GM23338 (cell line): ENCODE measurements at regions not wholly inside any gene's neighbourhood (a gene's known extent, or its start where the extent isn't known, plus 50 kb on each side); places are given as distances from the start of the nearest gene placed in this dataset.

Experiments used
- ATAC-seq: fragments of 200-7000 bp; cut with Tn5 transposase; 3 replicates; pipeline ENCODE4 v1.9.1; 2020
- DNase-seq: peaks from one replicate; pipeline ENCODE4 v3.0.0-alpha.2; 2015; ENCODE audit warnings: low spot score
- H2AFZ ChIP-seq: fragments of 200-600 bp; sonication (generic); 2 replicates; pipeline ENCODE4 v1.8.0; 2016; ENCODE audit warnings: antibody characterized with exemption, mild to moderate bottlenecking, moderate library complexity
- H3F3A ChIP-seq: fragments of 200-600 bp; sonication (generic); replicated peaks from 2 replicates; pipeline ENCODE4 v1.8.0; 2017; ENCODE audit warnings: antibody characterized with exemption, mixed run types, low read depth
- H3K27ac ChIP-seq: fragments of 200-600 bp; sonication (generic); 2 replicates; pipeline ENCODE4 v1.6.1; 2016; ENCODE audit warnings: low read depth
- H3K27me3 ChIP-seq: fragments of 200-600 bp; sonication (generic); 2 replicates; pipeline ENCODE4 v1.8.0; 2016; ENCODE audit warnings: mild to moderate bottlenecking, mixed run types, moderate library complexity; ENCODE audit not compliant: insufficient read depth
- H3K36me3 ChIP-seq: fragments of 200-600 bp; sonication (generic); 2 replicates; pipeline ENCODE4 v1.8.0; 2016; ENCODE audit warnings: mild to moderate bottlenecking; ENCODE audit not compliant: insufficient read depth
- H3K4me1 ChIP-seq: fragments of 200-600 bp; sonication (generic); 2 replicates; pipeline ENCODE4 v1.8.0; 2016; ENCODE audit warnings: mild to moderate bottlenecking, moderate library complexity; ENCODE audit not compliant: insufficient read depth
- H3K4me2 ChIP-seq: fragments of 200-600 bp; sonication (generic); 2 replicates; pipeline ENCODE4 v1.7.1; 2017; ENCODE audit warnings: mixed run types
- H3K4me3 ChIP-seq: fragments of 200-600 bp; sonication (generic); 2 replicates; pipeline ENCODE4 v1.6.1; 2016; ENCODE audit warnings: mixed run types
- H3K79me2 ChIP-seq: fragments of 200-600 bp; sonication (generic); replicated peaks from 2 replicates; pipeline ENCODE4 v1.8.0; 2017; ENCODE audit warnings: mild to moderate bottlenecking; ENCODE audit not compliant: insufficient read depth
- H3K9me2 ChIP-seq: fragments of 200-600 bp; sonication (generic); 2 replicates; pipeline ENCODE4 v1.8.0; 2017; ENCODE audit not compliant: insufficient read depth
- H4K20me1 ChIP-seq: fragments of 200-600 bp; sonication (generic); replicated peaks from 2 replicates; pipeline ENCODE4 v1.8.0; 2017; ENCODE audit warnings: mild to moderate bottlenecking; ENCODE audit not compliant: insufficient read depth
- H3K27ac Mint-ChIP-seq: 2 replicates; pipeline ENCODE4 v1.8.0; 2020; ENCODE audit warnings: inconsistent platforms, mild to moderate bottlenecking, moderate library complexity, mixed read lengths
- H3K27me3 Mint-ChIP-seq: 3 replicates; pipeline ENCODE4 v1.8.0; 2022; ENCODE audit warnings: low read depth, mild to moderate bottlenecking, moderate library complexity, mixed read lengths, inconsistent platforms; ENCODE audit not compliant: insufficient read depth, poor library complexity
- H3K36me3 Mint-ChIP-seq: 3 replicates; pipeline ENCODE4 v1.8.0; 2021; ENCODE audit warnings: low read depth, mild to moderate bottlenecking, inconsistent platforms, moderate library complexity, mixed read lengths
- H3K4me1 Mint-ChIP-seq: 3 replicates; pipeline ENCODE4 v1.8.0; 2020; ENCODE audit warnings: mild to moderate bottlenecking, inconsistent platforms, mixed read lengths
- H3K4me3 Mint-ChIP-seq: 3 replicates; pipeline ENCODE4 v1.8.0; 2021; ENCODE audit warnings: moderate library complexity, mild to moderate bottlenecking, inconsistent platforms, mixed read lengths
- H3K9me3 Mint-ChIP-seq: 3 replicates; pipeline ENCODE4 v1.8.0; 2020; ENCODE audit warnings: moderate library complexity, mild to moderate bottlenecking, inconsistent platforms, mixed read lengths
- CREB1 ChIP-seq: fragments of 250-450 bp; sonication (Bioruptor Pico); IDR thresholded peaks from 2 replicates; pipeline ENCODE4 v1.5.0; 2020; ENCODE audit warnings: low read depth, mild to moderate bottlenecking, moderate library complexity
- EZH2 ChIP-seq: fragments of 200-600 bp; sonication (generic); IDR thresholded peaks from one replicate; pipeline ENCODE4 v1.8.0; 2017; ENCODE audit warnings: antibody characterized with exemption, mild to moderate bottlenecking, low read depth; ENCODE audit not compliant: unreplicated experiment
- EZH2phosphoT487 ChIP-seq: fragments of 200-600 bp; sonication (generic); IDR thresholded peaks from one replicate; pipeline ENCODE4 v1.8.1; 2018; ENCODE audit warnings: antibody characterized with exemption; ENCODE audit not compliant: unreplicated experiment
- JUNB ChIP-seq: IDR thresholded peaks from one replicate; pipeline ENCODE4 v1.6.1; 2016; ENCODE audit warnings: antibody characterized with exemption; ENCODE audit not compliant: unreplicated experiment
- NANOG ChIP-seq: IDR thresholded peaks from 2 replicates; pipeline ENCODE4 v1.6.1; 2016; ENCODE audit warnings: antibody characterized with exemption, borderline replicate concordance
- STAT1 ChIP-seq: IDR thresholded peaks from one replicate; pipeline ENCODE4 v1.6.1; 2016; ENCODE audit warnings: antibody characterized with exemption; ENCODE audit not compliant: unreplicated experiment
- ZNF114 ChIP-seq: fragments of 250-450 bp; sonication (Bioruptor Pico); IDR thresholded peaks from 2 replicates; pipeline ENCODE4 v1.5.0; 2020; ENCODE audit warnings: mild to moderate bottlenecking, moderate library complexity
- ZNF331 ChIP-seq: fragments of 250-450 bp; sonication (Bioruptor Pico); IDR thresholded peaks from 2 replicates; pipeline ENCODE4 v1.5.0; 2020; ENCODE audit warnings: low read depth, mild to moderate bottlenecking, moderate library complexity
- TF ChIP-seq, protein P1 (sequence below): fragments of 250-450 bp; sonication (Bioruptor Pico); IDR thresholded peaks from 2 replicates; pipeline ENCODE4 v1.5.0; 2020; ENCODE audit warnings: mild to moderate bottlenecking, moderate library complexity
- TF ChIP-seq, protein P2 (sequence below): IDR thresholded peaks from 2 replicates; pipeline ENCODE4 v1.6.1; 2016; ENCODE audit warnings: antibody characterized with exemption

DNA sequence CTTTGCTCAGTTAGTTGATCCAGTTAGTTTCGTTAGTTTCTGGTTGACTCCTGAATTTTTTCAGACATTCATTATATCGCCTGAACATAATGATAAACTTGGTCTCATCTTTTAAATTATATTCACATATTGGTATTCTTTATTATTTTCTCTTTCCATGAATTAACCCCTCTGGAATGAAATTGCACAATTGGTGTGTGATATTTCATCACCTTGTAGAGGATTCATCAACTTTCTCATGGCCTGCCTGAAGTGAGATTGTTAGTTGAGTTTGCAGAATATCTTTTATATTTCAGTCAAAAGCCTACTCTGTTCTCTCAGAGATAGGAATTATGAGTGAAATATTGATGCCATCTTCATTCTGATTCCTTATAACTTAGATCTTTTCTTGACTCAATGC is 1160.6 kb upstream of the AGA start (continued):
- TF ChIP-seq, protein P1, sequence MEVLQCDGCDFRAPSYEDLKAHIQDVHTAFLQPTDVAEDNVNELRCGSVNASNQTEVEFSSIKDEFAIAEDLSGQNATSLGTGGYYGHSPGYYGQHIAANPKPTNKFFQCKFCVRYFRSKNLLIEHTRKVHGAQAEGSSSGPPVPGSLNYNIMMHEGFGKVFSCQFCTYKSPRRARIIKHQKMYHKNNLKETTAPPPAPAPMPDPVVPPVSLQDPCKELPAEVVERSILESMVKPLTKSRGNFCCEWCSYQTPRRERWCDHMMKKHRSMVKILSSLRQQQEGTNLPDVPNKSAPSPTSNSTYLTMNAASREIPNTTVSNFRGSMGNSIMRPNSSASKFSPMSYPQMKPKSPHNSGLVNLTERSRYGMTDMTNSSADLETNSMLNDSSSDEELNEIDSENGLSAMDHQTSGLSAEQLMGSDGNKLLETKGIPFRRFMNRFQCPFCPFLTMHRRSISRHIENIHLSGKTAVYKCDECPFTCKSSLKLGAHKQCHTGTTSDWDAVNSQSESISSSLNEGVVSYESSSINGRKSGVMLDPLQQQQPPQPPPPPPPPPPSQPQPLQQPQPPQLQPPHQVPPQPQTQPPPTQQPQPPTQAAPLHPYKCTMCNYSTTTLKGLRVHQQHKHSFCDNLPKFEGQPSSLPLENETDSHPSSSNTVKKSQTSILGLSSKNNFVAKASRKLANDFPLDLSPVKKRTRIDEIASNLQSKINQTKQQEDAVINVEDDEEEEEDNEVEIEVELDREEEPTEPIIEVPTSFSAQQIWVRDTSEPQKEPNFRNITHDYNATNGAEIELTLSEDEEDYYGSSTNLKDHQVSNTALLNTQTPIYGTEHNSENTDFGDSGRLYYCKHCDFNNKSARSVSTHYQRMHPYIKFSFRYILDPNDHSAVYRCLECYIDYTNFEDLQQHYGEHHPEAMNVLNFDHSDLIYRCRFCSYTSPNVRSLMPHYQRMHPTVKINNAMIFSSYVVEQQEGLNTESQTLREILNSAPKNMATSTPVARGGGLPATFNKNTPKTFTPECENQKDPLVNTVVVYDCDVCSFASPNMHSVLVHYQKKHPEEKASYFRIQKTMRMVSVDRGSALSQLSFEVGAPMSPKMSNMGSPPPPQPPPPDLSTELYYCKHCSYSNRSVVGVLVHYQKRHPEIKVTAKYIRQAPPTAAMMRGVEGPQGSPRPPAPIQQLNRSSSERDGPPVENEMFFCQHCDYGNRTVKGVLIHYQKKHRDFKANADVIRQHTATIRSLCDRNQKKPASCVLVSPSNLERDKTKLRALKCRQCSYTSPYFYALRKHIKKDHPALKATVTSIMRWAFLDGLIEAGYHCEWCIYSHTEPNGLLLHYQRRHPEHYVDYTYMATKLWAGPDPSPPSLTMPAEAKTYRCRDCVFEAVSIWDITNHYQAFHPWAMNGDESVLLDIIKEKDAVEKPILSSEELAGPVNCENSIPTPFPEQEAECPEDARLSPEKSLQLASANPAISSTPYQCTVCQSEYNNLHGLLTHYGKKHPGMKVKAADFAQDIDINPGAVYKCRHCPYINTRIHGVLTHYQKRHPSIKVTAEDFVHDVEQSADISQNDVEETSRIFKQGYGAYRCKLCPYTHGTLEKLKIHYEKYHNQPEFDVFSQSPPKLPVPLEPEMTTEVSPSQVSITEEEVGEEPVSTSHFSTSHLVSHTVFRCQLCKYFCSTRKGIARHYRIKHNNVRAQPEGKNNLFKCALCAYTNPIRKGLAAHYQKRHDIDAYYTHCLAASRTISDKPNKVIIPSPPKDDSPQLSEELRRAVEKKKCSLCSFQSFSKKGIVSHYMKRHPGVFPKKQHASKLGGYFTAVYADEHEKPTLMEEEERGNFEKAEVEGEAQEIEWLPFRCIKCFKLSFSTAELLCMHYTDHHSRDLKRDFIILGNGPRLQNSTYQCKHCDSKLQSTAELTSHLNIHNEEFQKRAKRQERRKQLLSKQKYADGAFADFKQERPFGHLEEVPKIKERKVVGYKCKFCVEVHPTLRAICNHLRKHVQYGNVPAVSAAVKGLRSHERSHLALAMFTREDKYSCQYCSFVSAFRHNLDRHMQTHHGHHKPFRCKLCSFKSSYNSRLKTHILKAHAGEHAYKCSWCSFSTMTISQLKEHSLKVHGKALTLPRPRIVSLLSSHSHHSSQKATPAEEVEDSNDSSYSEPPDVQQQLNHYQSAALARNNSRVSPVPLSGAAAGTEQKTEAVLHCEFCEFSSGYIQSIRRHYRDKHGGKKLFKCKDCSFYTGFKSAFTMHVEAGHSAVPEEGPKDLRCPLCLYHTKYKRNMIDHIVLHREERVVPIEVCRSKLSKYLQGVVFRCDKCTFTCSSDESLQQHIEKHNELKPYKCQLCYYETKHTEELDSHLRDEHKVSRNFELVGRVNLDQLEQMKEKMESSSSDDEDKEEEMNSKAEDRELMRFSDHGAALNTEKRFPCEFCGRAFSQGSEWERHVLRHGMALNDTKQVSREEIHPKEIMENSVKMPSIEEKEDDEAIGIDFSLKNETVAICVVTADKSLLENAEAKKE (CRISPR knock-in tag), result no peak
- TF ChIP-seq, protein P2, sequence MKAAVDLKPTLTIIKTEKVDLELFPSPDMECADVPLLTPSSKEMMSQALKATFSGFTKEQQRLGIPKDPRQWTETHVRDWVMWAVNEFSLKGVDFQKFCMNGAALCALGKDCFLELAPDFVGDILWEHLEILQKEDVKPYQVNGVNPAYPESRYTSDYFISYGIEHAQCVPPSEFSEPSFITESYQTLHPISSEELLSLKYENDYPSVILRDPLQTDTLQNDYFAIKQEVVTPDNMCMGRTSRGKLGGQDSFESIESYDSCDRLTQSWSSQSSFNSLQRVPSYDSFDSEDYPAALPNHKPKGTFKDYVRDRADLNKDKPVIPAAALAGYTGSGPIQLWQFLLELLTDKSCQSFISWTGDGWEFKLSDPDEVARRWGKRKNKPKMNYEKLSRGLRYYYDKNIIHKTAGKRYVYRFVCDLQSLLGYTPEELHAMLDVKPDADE, result no peak
- TF ChIP-seq ZNF114 (CRISPR knock-in tag) (no peak), JUNB (no peak), STAT1 (no peak)

DNA sequence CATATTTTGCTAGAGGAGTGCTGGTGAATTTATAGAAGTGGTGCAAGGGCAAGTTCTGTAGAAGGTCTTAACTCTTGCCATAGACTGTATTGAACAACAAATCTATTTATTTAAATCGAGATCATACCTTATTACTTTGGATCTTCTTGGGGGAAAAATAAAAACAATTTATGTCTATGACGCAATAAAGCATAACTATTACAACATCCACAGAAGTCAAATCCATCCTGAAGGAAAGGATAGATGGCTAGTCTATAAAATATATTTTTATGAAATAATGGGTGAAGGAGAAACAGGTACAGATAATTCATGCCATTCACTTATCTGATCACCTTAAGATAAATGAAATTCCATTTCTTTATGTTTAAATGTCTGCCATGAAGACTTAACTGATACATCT is 1168.8 kb upstream of the AGA start:
- no peak for ATAC-seq
- TF ChIP-seq NANOG, result no peak
- no peak for TF ChIP-seq EZH2phosphoT487
- TF ChIP-seq ZNF114 (CRISPR knock-in tag), result no peak
- TF ChIP-seq STAT1, result no peak
- TF ChIP-seq ZNF331 (CRISPR knock-in tag), result no peak
- TF ChIP-seq, protein P1 (CRISPR knock-in tag), result no peak
- TF ChIP-seq EZH2, result no peak
- no peak for TF ChIP-seq CREB1 (CRISPR knock-in tag)
- Mint-ChIP-seq H3K27ac (no peak overlapping the region), H3K4me1 (peaks cover 3% of the 10 kb centered on the region; the same call in 1 of the 3 replicates), H3K36me3 (no peaks in the 10 kb centered on the region), H3K27me3 (no peaks in the 10 kb centered on the region), H3K4me3 (no peak overlapping the region), H3K9me3 (no peaks in the 10 kb centered on the region)
- Histone ChIP-seq H3K4me2 (no peak overlapping the region), H3K9me2 (no peaks in the 10 kb centered on the region), H3K36me3 (no peaks in the 10 kb centered on the region), H3K27ac (no peak overlapping the region), H3K4me1 (no peaks in the 10 kb centered on the region), H4K20me1 (no peaks in the 10 kb centered on the region), H3K4me3 (no peak overlapping the region), H3F3A (no peaks in the 10 kb centered on the region), H2AFZ (no peak overlapping the region), H3K79me2 (no peaks in the 10 kb centered on the region), H3K27me3 (no peaks in the 10 kb centered on the region)
- no peak for DNase-seq
